Keratinocyte (primary cell): ENCODE measurements at regions not wholly inside any gene's neighbourhood (a gene's known extent, or its start where the extent isn't known, plus 50 kb on each side); places are given as distances from the start of the nearest gene placed in this dataset.

Experiments used
- DNase-seq: peaks from one replicate; pipeline ENCODE4 v3.0.0-alpha.2; 2011; ENCODE audit warnings: low read depth, missing footprints, low spot score
- FAIRE-seq: peaks from 2 replicates; lab custom pipeline; 2011; peaks lifted over from hg19 to GRCh38; lab: Jason Lieb, UNC
- H2AFZ ChIP-seq: 2 replicates; pipeline ENCODE4 v1.6.0; 2012; ENCODE audit warnings: low read length, control low read depth, inconsistent platforms; ENCODE audit not compliant: control insufficient read depth
- H3K27ac ChIP-seq: 2 replicates; pipeline ENCODE4 v1.5.1; 2011; ENCODE audit warnings: low read length; ENCODE audit not compliant: control insufficient read depth, insufficient read depth
- H3K27me3 ChIP-seq: 3 replicates; pipeline ENCODE4 v1.6.0; 2011; ENCODE audit warnings: low read length; ENCODE audit not compliant: control insufficient read depth, insufficient read depth; ENCODE audit errors: extremely low read depth
- H3K36me3 ChIP-seq, 2 experiments: 2 replicates in 1 of 2; 3 replicates in 1 of 2; pipeline ENCODE4 v1.5.1; 2011; ENCODE audit warnings: low read length in 2 of 2, mild to moderate bottlenecking in 1 of 2; ENCODE audit not compliant: control insufficient read depth in 2 of 2, insufficient read depth in 2 of 2; ENCODE audit errors: extremely low read depth in 1 of 2
- H3K4me1 ChIP-seq: 3 replicates; pipeline ENCODE4 v1.5.1; 2011; ENCODE audit warnings: low read length; ENCODE audit not compliant: control insufficient read depth, insufficient read depth; ENCODE audit errors: extremely low read depth
- H3K4me2 ChIP-seq: 3 replicates; pipeline ENCODE4 v1.6.0; 2011; ENCODE audit warnings: low read depth, low read length; ENCODE audit not compliant: control insufficient read depth, insufficient read depth; ENCODE audit errors: extremely low read depth
- H3K4me3 ChIP-seq, 3 experiments: fragments of 200-600 bp in 1 of 3; sonication (generic) in 1 of 3; 2 replicates in 2 of 3; 3 replicates in 1 of 3; pipeline ENCODE4 v1.5.1; 2011 to 2016; ENCODE audit warnings: low read length in 3 of 3, mild to moderate bottlenecking in 3 of 3, control low read depth in 2 of 3, inconsistent platforms in 1 of 3, low read depth in 1 of 3, mixed read lengths in 1 of 3, mixed run types in 1 of 3, moderate library complexity in 1 of 3; ENCODE audit not compliant: control insufficient read depth in 2 of 3, insufficient read depth in 2 of 3; ENCODE audit errors: extremely low read depth in 1 of 3
- H3K79me2 ChIP-seq: 2 replicates; pipeline ENCODE4 v1.6.0; 2012; ENCODE audit warnings: low read length; ENCODE audit not compliant: control insufficient read depth, insufficient read depth
- H3K9ac ChIP-seq: 3 replicates; pipeline ENCODE4 v1.6.0; 2011; ENCODE audit warnings: low read length; ENCODE audit not compliant: control insufficient read depth, insufficient read depth; ENCODE audit errors: extremely low read depth
- H3K9me1 ChIP-seq: 3 replicates; pipeline ENCODE4 v1.6.0; 2011; ENCODE audit warnings: low read length; ENCODE audit not compliant: control insufficient read depth, insufficient read depth; ENCODE audit errors: extremely low read depth
- H3K9me3 ChIP-seq: 2 replicates; pipeline ENCODE4 v1.5.1; 2012; ENCODE audit warnings: low read depth, low read length; ENCODE audit not compliant: control insufficient read depth
- H4K20me1 ChIP-seq: 3 replicates; pipeline ENCODE4 v1.6.0; 2011; ENCODE audit warnings: low read length; ENCODE audit not compliant: control insufficient read depth, insufficient read depth; ENCODE audit errors: extremely low read depth
- CTCF ChIP-seq, 3 experiments: IDR thresholded peaks in 1 of 3; conservative IDR thresholded peaks in 1 of 3; optimal IDR thresholded peaks in 1 of 3; 2 replicates in 2 of 3; 3 replicates in 1 of 3; pipeline versions ENCODE3 to v1.5.1; 2011; ENCODE audit warnings: low read length in 3 of 3, mild to moderate bottlenecking in 3 of 3, moderate library complexity in 2 of 3, control low read depth in 1 of 3, inconsistent platforms in 1 of 3; ENCODE audit not compliant: insufficient read depth in 2 of 3; ENCODE audit errors: extremely low read depth in 1 of 3
- EZH2 ChIP-seq: IDR thresholded peaks from one replicate; pipeline ENCODE4 v1.6.1; 2012; ENCODE audit warnings: inconsistent platforms, mild to moderate bottlenecking, low read length, moderate library complexity
- dilution Hi-C: fragments of 300-500 bp; cut with MboI; formaldehyde crosslinking; loops from one replicate; pipeline ENCODE4 v1.7.0; 2020; ENCODE audit warnings: low sequenced_read_pairs; ENCODE audit not compliant: extremely low pct_ligation_motif_present

GRCh38 chr4:125641611-125642010 lies 326.9 kb downstream of the FAT4 start:
- Histone ChIP-seq H3K27ac (no peak overlapping the region), H3K36me3 (no peaks in the 10 kb centered on the region), H3K4me1 (no peaks in the 10 kb centered on the region), H3K27me3 (no peaks in the 10 kb centered on the region), H3K4me3 (no peak overlapping the region), H3K9me1 (no peaks in the 10 kb centered on the region), H3K79me2 (no peaks in the 10 kb centered on the region), H2AFZ (no peak overlapping the region), H3K4me2 (no peak overlapping the region), H4K20me1 (no peaks in the 10 kb centered on the region), H3K9ac (no peak overlapping the region), H3K9me3 (no peaks in the 10 kb centered on the region)
- dilution Hi-C loops, result no loop called here
- FAIRE-seq, result no peak
- DNase-seq, result no peak
- TF ChIP-seq CTCF (optimal IDR thresholded peaks at IDR 0.05 in 1 of 3, IDR thresholded peaks at IDR 0.05 in 1 of 3, conservative IDR thresholded peaks at IDR 0.05 in 1 of 3; ENCODE audit: extremely low read depth in 1 of 3, insufficient read depth in 2 of 3, low read length in 3 of 3) (no peak), EZH2 (no peak)

GRCh38 chr4:125642645-125643044 lies 327.9 kb downstream of the FAT4 start:
- no peak overlapping the region for H3K9ac ChIP-seq
- no peak overlapping the region for H2AFZ ChIP-seq
- FAIRE-seq (no peak), DNase-seq (no peak)
- no peaks in the 10 kb centered on the region for H4K20me1 ChIP-seq
- dilution Hi-C loops, result no loop called here
- no peaks in the 10 kb centered on the region for H3K79me2 ChIP-seq
- H3K4me3 ChIP-seq, result no peak overlapping the region
- H3K9me1 ChIP-seq, result no peaks in the 10 kb centered on the region
- no peaks in the 10 kb centered on the region for H3K36me3 ChIP-seq
- H3K4me1 ChIP-seq, result no peaks in the 10 kb centered on the region
- no peaks in the 10 kb centered on the region for H3K27me3 ChIP-seq
- no peak overlapping the region for H3K27ac ChIP-seq
- H3K4me2 ChIP-seq, result no peak overlapping the region
- no peaks in the 10 kb centered on the region for H3K9me3 ChIP-seq
- TF ChIP-seq CTCF (optimal IDR thresholded peaks at IDR 0.05 in 1 of 3, IDR thresholded peaks at IDR 0.05 in 1 of 3, conservative IDR thresholded peaks at IDR 0.05 in 1 of 3; ENCODE audit: extremely low read depth in 1 of 3, insufficient read depth in 2 of 3, low read length in 3 of 3) (no peak), EZH2 (no peak)
